ENCODE measurements at regions not wholly inside any gene's neighbourhood (a gene's known extent, or its start where the extent isn't known, plus 50 kb on each side); places are given as distances from the start of the nearest gene placed in this dataset.

- no peak overlapping the region for H3K4me3 ChIP-seq
- H3K27ac ChIP-seq, result no peak overlapping the region
- no peaks in the 10 kb centered on the region for H3K36me3 ChIP-seq
- no peaks in the 10 kb centered on the region for H3K9me3 ChIP-seq (replicated peaks)
- peak in 1 of 2 experiments; percentile 22 for DNase-seq (ENCODE audit: low read depth in 1 of 2, low spot score in 2 of 2)
- no peaks in the 10 kb centered on the region for H3K4me1 ChIP-seq (replicated peaks)
- H3K27me3 ChIP-seq (replicated peaks), result 0 out of 2 replicates have a peak, but pooled peaks cover 8% of the 10 kb centered on the region
Measured at GRCh38 chr11:13098063-13098462, 88.9 kb downstream of the RASSF10 start.

GRCh38 chr11:13098616-13099289, 89.6 kb downstream of the RASSF10 start:
- Histone ChIP-seq H3K4me3 (no peak overlapping the region), H3K27ac (no peak overlapping the region), H3K9me3 (replicated peaks) (no peaks in the 10 kb centered on the region), H3K27me3 (replicated peaks) (0 out of 2 replicates have a peak, but pooled peaks cover 8% of the 10 kb centered on the region), H3K4me1 (replicated peaks) (no peaks in the 10 kb centered on the region), H3K36me3 (no peaks in the 10 kb centered on the region)
- DNase-seq (ENCODE audit: low read depth in 1 of 2, low spot score in 2 of 2), result no peak

- H3K9me3 ChIP-seq (replicated peaks), result no peaks in the 10 kb centered on the region
- H3K27me3 ChIP-seq (replicated peaks), result 0 out of 2 replicates have a peak, but pooled peaks cover 10% of the 10 kb centered on the region
- H3K36me3 ChIP-seq, result no peaks in the 10 kb centered on the region
- no peak overlapping the region for H3K4me3 ChIP-seq
- DNase-seq (ENCODE audit: low read depth in 1 of 2, low spot score in 2 of 2), result no peak
- H3K27ac ChIP-seq, result no peak overlapping the region
- no peaks in the 10 kb centered on the region for H3K4me1 ChIP-seq (replicated peaks)
Measured at GRCh38 chr11:13101644-13102512, 92.8 kb downstream of the RASSF10 start.

DNA sequence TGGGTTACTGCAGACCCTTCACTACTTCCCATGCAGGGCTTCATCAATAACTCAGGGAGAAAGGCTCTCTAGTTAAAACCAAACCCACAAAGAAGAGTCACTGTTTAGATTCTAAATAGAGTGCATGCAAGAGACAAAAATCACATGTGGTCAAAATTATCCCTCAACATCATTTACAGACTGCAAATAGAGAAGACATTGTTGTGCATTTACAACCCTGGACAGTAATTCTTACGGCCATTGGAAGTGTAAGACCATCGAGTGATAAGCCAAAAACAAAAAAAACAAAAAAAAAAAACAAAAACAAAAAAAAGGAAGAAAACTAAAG, 93.4 kb downstream of the RASSF10 start:
- H3K27me3 ChIP-seq (replicated peaks), result 0 out of 2 replicates have a peak, but pooled peaks cover 14% of the 10 kb centered on the region
- no peak overlapping the region for H3K27ac ChIP-seq
- no peaks in the 10 kb centered on the region for H3K9me3 ChIP-seq (replicated peaks)
- no peaks in the 10 kb centered on the region for H3K4me1 ChIP-seq (replicated peaks)
- no peak for DNase-seq (ENCODE audit: low read depth in 1 of 2, low spot score in 2 of 2)
- no peaks in the 10 kb centered on the region for H3K36me3 ChIP-seq
- H3K4me3 ChIP-seq, result no peak overlapping the region

DNA sequence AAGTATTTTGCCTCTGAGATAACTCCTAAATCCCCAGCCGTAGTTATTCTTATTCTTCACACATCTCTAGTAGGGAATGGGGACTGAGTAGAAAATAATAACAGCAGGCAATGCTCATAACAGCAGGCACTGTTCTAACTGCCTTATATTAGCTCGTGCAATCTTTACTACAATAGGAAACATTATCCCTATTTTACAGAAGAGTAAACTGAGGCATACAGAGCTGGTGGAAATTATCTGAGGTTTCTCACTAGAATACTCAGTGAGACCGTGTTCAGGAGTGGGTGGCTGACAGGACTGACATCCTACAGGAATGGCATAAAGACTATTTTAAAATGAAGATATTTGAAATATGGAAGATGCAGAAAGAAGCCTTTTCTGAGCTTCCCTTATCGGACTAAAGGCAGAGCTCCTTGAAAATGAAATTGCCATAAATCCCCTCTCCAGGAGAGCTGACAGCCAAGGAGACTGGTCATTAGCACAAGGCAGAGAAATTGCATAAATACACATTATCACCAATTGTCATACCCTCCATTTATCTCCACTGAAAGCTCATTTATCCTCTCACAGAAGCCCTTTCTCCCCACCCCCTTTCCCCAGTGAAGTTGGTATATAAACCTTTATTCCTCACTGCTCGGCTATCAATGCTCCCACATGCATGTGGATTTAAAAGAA, 93.9 kb downstream of the RASSF10 start:
- DNase-seq (ENCODE audit: low read depth in 1 of 2, low spot score in 2 of 2), result no peak
- Histone ChIP-seq H3K36me3 (no peaks in the 10 kb centered on the region), H3K27me3 (replicated peaks) (peaks cover 11% of the 10 kb centered on the region; the same call in 1 of the 2 replicates), H3K27ac (no peak overlapping the region), H3K4me1 (replicated peaks) (no peaks in the 10 kb centered on the region), H3K4me3 (no peak overlapping the region), H3K9me3 (replicated peaks) (no peaks in the 10 kb centered on the region)

DNA sequence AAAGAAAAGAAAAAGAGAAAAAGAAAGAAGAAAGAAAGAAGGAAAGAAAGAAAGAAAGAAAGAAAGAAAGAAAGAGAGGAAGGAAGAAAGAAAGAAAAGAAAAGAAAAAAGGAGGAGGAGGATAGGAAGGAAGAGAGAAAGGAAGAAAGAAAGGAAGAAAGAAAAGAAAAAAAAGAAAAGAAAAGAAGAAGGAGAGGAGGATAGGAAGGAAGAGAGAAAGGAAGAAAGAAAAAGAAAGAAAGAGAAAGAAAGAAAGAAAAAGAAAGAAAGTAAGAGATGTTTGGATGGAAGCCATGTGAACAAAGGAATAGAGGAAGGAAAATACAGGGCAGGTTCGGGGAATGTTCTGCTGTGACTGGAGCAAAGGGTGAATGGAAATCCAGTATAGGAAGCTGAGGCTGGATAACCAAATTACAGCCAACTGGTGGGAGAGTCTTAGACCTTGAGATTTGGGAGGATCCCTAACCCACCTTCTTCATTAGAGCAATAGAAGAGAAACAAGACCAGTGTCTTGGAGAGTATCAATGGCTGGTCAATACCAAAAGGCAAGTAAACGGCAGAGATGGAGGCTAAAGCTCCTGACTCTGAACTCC, 94.9 kb downstream of the RASSF10 start:
- no peaks in the 10 kb centered on the region for H3K36me3 ChIP-seq
- no peaks in the 10 kb centered on the region for H3K9me3 ChIP-seq (replicated peaks)
- no peaks in the 10 kb centered on the region for H3K4me1 ChIP-seq (replicated peaks)
- H3K4me3 ChIP-seq, result no peak overlapping the region
- no peak overlapping the region for H3K27ac ChIP-seq
- no peak for DNase-seq (ENCODE audit: low read depth in 1 of 2, low spot score in 2 of 2)
- peaks cover 11% of the 10 kb centered on the region; the same call in 1 of the 2 replicates for H3K27me3 ChIP-seq (replicated peaks)

DNA sequence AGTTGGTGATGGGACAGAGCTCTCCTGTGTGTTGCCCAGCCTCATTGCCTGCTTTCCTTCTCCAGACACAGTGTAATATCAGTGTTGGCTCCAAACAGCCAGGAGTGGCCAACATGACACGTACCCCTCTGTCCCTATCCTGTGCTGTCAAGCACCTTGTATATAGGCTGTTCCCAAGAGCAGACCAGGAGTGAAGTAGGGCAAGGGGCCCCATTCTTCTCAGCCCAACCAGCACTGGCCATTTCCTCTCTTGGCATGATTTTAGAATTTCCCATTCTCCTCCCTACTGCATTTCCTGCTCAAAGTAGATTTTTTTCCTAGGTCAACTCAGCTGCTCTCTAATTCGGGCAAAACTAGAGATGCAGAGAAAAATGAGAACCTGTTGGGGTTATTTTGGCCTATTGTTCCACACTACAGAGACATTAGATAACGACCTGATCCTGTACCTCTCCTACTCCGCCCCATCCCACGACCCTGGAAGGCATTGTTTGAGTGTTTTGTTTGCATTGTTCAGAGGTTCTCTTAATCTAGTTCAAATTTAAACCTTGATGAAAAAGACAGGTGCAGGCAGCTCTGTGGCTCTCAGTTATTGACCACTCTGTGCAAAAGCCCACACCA, 95.6 kb downstream of the RASSF10 start:
- Histone ChIP-seq H3K9me3 (replicated peaks) (no peaks in the 10 kb centered on the region), H3K27ac (no peak overlapping the region), H3K27me3 (replicated peaks) (peaks cover 11% of the 10 kb centered on the region; the same call in 1 of the 2 replicates), H3K36me3 (no peaks in the 10 kb centered on the region), H3K4me1 (replicated peaks) (no peaks in the 10 kb centered on the region), H3K4me3 (no peak overlapping the region)
- no peak for DNase-seq (ENCODE audit: low read depth in 1 of 2, low spot score in 2 of 2)

DNA sequence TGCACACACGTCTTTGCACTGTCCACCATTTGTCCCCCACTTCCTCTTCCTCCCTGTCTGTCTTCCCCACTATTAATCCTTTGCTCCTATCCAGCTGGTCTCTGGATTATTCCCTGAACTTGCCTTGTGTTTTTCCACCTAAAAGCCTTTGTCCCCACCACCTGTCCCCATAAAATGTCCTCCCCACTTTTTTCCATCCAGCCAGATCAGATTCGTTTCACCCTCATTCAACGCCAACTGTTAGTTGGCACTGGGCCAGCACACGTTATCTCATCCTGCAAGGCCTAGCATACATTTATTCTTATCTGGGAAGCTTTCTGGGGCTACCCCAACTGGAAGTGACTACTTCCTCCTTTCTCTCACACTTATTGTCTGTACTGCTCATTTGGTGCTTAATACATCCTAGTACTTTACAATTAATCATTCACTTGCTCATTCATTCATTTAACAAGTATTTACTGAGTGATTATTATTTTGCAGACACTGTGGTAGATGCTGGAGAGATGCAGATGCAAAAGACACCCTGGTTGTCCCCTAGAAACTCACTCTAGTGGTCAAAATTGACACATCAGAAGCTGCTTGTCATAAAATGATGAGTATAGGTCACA, 96.2 kb downstream of the RASSF10 start:
- H3K4me1 ChIP-seq (replicated peaks), result no peaks in the 10 kb centered on the region
- H3K27ac ChIP-seq, result no peak overlapping the region
- no peak overlapping the region for H3K4me3 ChIP-seq
- H3K9me3 ChIP-seq (replicated peaks), result no peaks in the 10 kb centered on the region
- no peak for DNase-seq (ENCODE audit: low read depth in 1 of 2, low spot score in 2 of 2)
- H3K27me3 ChIP-seq (replicated peaks), result peaks cover 6% of the 10 kb centered on the region; the same call in 1 of the 2 replicates
- no peaks in the 10 kb centered on the region for H3K36me3 ChIP-seq

DNA sequence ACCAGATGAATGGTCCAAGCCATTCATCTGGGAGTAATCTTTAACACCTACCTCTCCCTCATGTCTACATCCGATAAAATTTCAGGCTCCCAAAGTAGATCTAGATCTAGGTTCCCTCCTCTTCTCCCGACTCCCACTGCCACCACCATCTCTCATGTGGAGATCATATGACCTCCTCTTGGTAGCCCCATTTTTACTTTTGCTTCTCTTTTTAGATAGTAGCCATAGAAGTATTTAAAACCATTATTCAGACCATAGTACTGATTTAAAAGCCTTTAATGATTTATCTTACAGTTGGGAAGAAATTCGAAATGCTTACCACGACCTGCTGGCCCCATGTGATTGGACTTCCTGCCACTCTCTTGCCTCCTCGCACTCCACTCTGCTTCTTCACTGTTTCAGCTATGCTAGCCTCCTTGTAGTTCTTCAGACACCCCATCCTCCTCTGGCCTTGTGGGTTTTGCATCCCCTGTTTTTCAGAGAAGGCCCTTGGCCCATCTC, 98.5 kb downstream of the RASSF10 start:
- Histone ChIP-seq H3K36me3 (no peaks in the 10 kb centered on the region), H3K4me1 (replicated peaks) (no peaks in the 10 kb centered on the region), H3K4me3 (no peak overlapping the region), H3K27ac (no peak overlapping the region), H3K9me3 (replicated peaks) (no peaks in the 10 kb centered on the region), H3K27me3 (replicated peaks) (peaks cover 6% of the 10 kb centered on the region; the same call in 1 of the 2 replicates)
- no peak for DNase-seq (ENCODE audit: low read depth in 1 of 2, low spot score in 2 of 2)

DNA sequence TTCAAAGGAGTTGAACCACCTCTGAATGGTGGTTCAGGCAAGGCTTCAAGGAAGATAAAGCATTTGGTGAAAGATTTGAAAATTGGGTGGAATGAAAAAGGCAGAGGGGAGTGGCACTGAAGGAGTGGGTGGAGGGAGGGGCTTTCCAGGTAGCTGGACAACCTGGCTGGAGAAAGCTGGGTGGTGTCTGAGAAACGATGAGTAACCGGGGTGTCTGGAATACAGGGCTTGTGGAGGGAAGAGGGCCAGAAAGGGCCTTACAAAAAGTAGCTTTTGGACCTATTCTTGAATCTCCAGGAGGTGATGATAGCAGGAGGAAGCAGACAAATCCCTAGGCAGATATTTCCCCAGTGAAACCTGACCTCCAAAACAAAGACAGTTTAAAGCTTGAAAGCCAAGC, 99.3 kb downstream of the RASSF10 start:
- Histone ChIP-seq H3K4me1 (replicated peaks) (no peaks in the 10 kb centered on the region), H3K9me3 (replicated peaks) (no peaks in the 10 kb centered on the region), H3K36me3 (no peaks in the 10 kb centered on the region), H3K27me3 (replicated peaks) (peaks cover 6% of the 10 kb centered on the region; the same call in 1 of the 2 replicates), H3K27ac (no peak overlapping the region), H3K4me3 (no peak overlapping the region)
- no peak for DNase-seq (ENCODE audit: low read depth in 1 of 2, low spot score in 2 of 2)

GRCh38 chr11:13109616-13110015, 100.5 kb downstream of the RASSF10 start:
- no peaks in the 10 kb centered on the region for H3K9me3 ChIP-seq (replicated peaks)
- DNase-seq (ENCODE audit: low read depth in 1 of 2, low spot score in 2 of 2), result no peak

DNA sequence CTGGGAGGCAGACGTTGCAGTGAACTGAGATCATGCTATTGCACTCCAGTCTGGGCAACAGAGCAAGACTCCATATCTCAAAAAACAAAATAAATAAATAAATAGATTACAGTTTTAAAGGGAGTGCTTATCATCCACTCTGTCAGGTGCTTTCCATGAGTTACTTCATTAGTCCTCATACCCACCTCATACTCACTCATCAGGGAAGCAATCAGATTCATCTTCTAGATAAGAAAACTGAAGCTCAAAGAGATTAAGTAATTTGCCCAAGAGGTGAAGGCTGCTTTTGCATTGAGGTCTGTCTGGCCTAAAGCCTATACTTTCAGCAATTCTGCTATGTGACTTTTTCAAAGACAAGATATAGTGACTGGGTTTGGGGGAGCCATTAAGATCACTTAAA, 101.0 kb downstream of the RASSF10 start:
- peaks cover 6% of the 10 kb centered on the region; the same call in 1 of the 2 replicates for H3K27me3 ChIP-seq (replicated peaks)
- no peaks in the 10 kb centered on the region for H3K4me1 ChIP-seq (replicated peaks)
- no peaks in the 10 kb centered on the region for H3K36me3 ChIP-seq
- H3K9me3 ChIP-seq (replicated peaks), result no peaks in the 10 kb centered on the region
- DNase-seq (ENCODE audit: low read depth in 1 of 2, low spot score in 2 of 2), result no peak
- H3K4me3 ChIP-seq, result no peak overlapping the region
- no peak overlapping the region for H3K27ac ChIP-seq

More at GRCh38 chr11:13109616-13110015, 100.5 kb downstream of the RASSF10 start:
- Histone ChIP-seq H3K36me3 (no peaks in the 10 kb centered on the region), H3K27ac (no peak overlapping the region), H3K4me3 (no peak overlapping the region), H3K4me1 (replicated peaks) (no peaks in the 10 kb centered on the region), H3K27me3 (replicated peaks) (peaks cover 6% of the 10 kb centered on the region; the same call in 1 of the 2 replicates)

Measured in SJSA1 (cell line).